Neuronal stem cell (in vitro differentiated cells): ENCODE measurements at regions not wholly inside any gene's neighbourhood (a gene's known extent, or its start where the extent isn't known, plus 50 kb on each side); places are given as distances from the start of the nearest gene placed in this dataset.

Experiments
- DNase-seq: peaks from one replicate; pipeline ENCODE4 v3.0.0-alpha.2; 2013; ENCODE audit warnings: low spot score
- H2AFZ ChIP-seq: one replicate; pipeline ENCODE4 v1.6.1; 2013; ENCODE audit warnings: mild to moderate bottlenecking, low read length, inconsistent platforms
- H2AK5ac ChIP-seq: 2 replicates; pipeline ENCODE4 v1.6.1; 2013; ENCODE audit warnings: low read depth, mild to moderate bottlenecking, inconsistent platforms, low read length, moderate library complexity, mixed read lengths
- H2BK120ac ChIP-seq: 2 replicates; pipeline ENCODE4 v1.6.1; 2013; ENCODE audit warnings: low read depth, mild to moderate bottlenecking, inconsistent platforms, low read length, moderate library complexity, mixed read lengths
- H2BK12ac ChIP-seq: one replicate; pipeline ENCODE4 v1.6.1; 2013; ENCODE audit warnings: low read length, inconsistent platforms
- H2BK15ac ChIP-seq: 2 replicates; pipeline ENCODE4 v1.6.1; 2013; ENCODE audit warnings: mild to moderate bottlenecking, low read length, inconsistent platforms, mixed read lengths
- H2BK5ac ChIP-seq: one replicate; pipeline ENCODE4 v1.6.1; 2013; ENCODE audit warnings: inconsistent platforms, mild to moderate bottlenecking, low read length, moderate library complexity
- H3K14ac ChIP-seq: one replicate; pipeline ENCODE4 v1.6.1; 2013; ENCODE audit warnings: low read length, inconsistent platforms
- H3K18ac ChIP-seq: 2 replicates; pipeline ENCODE4 v1.6.1; 2013; ENCODE audit warnings: low read length, inconsistent platforms
- H3K23ac ChIP-seq: 2 replicates; pipeline ENCODE4 v1.6.1; 2013; ENCODE audit warnings: low read depth, mild to moderate bottlenecking, mixed read lengths, low read length, inconsistent platforms; ENCODE audit not compliant: poor library complexity
- H3K27ac ChIP-seq: replicated peaks from 3 replicates; pipeline ENCODE4 v1.5.1; 2013; ENCODE audit warnings: low read length, inconsistent platforms
- H3K27me3 ChIP-seq, 3 experiments: 2 replicates each; pipeline ENCODE4 v1.6.1; 2013; ENCODE audit warnings: low read length in 3 of 3, mild to moderate bottlenecking in 2 of 3, inconsistent platforms in 1 of 3, low read depth in 1 of 3, mixed read lengths in 1 of 3, moderate library complexity in 1 of 3; ENCODE audit not compliant: control insufficient read depth in 3 of 3, insufficient read depth in 3 of 3
- H3K36me3 ChIP-seq, 2 donors: replicated peaks in 1 of 2; 2 replicates each; pipeline ENCODE4 v1.6.1; 2013; ENCODE audit warnings: low read length in 2 of 2; ENCODE audit not compliant: control insufficient read depth in 2 of 2, insufficient read depth in 2 of 2
- H3K4ac ChIP-seq: 2 replicates; pipeline ENCODE4 v1.6.1; 2013; ENCODE audit warnings: inconsistent platforms, mild to moderate bottlenecking, low read length, moderate library complexity
- H3K4me1 ChIP-seq, 2 donors: 1 replicate in 1 of 2; 2 replicates in 1 of 2; pipeline ENCODE4 v1.6.1; 2013; ENCODE audit warnings: low read length in 2 of 2, low read depth in 1 of 2; ENCODE audit not compliant: control insufficient read depth in 2 of 2, insufficient read depth in 1 of 2
- H3K4me2 ChIP-seq: one replicate; pipeline ENCODE4 v1.6.1; 2013; ENCODE audit warnings: mild to moderate bottlenecking, low read length, inconsistent platforms; ENCODE audit not compliant: insufficient read depth, poor library complexity, severe bottlenecking
- H3K4me3 ChIP-seq, 2 donors: 2 replicates each; pipeline ENCODE4 v1.5.1; 2013; ENCODE audit warnings: low read length in 2 of 2, mild to moderate bottlenecking in 2 of 2, inconsistent platforms in 1 of 2, moderate library complexity in 1 of 2
- H3K79me1 ChIP-seq: one replicate; pipeline ENCODE4 v1.6.1; 2013; ENCODE audit warnings: low read depth, mild to moderate bottlenecking, inconsistent platforms, low read length, moderate library complexity
- H3K9ac ChIP-seq: one replicate; pipeline ENCODE4 v1.6.1; 2013; ENCODE audit warnings: mild to moderate bottlenecking, low read depth, low read length, inconsistent platforms; ENCODE audit not compliant: poor library complexity
- H3K9me3 ChIP-seq, 2 donors: replicated peaks in 1 of 2; 2 replicates each; pipeline versions ENCODE3 to v1.6.1; 2013; ENCODE audit warnings: low read length in 2 of 2, mild to moderate bottlenecking in 2 of 2, inconsistent platforms in 1 of 2, low read depth in 1 of 2, mixed read lengths in 1 of 2, moderate library complexity in 1 of 2; ENCODE audit not compliant: control insufficient read depth in 2 of 2, insufficient read depth in 1 of 2
- H4K8ac ChIP-seq: one replicate; pipeline ENCODE4 v1.6.1; 2013; ENCODE audit warnings: low read depth, mild to moderate bottlenecking, inconsistent platforms, low read length, moderate library complexity
- H4K91ac ChIP-seq: one replicate; pipeline ENCODE4 v1.6.1; 2013; ENCODE audit warnings: low read length, low read depth, mild to moderate bottlenecking, inconsistent platforms; ENCODE audit not compliant: poor library complexity
- WGBS, 2 donors: extraction: QIAGEN DNeasy Blood & Tissue Kit; methylation state at CpG; one replicate each; pipeline ENCODE4 v1.1.7; 2013; ENCODE audit warnings: missing lambda C conversion rate in 2 of 2, mixed read lengths in 1 of 2; ENCODE audit not compliant: insufficient read length in 2 of 2, insufficient replicate concordance in 1 of 2; ENCODE audit errors: extremely low coverage in 2 of 2; 5-methylcytosine and 5-hydroxymethylcytosine counted together

GRCh38 chr15:63439536-63440264 is 58.1 kb upstream of the CA12 start:
- peaks cover 0 to 15% (median 0%) of the 10 kb centered on the region in 3 experiments for H3K27me3 ChIP-seq
- H3K9ac ChIP-seq = no peak overlapping the region
- WGBS, 2 donors = no CpG with 5 or more reads among the region's 7 CpGs

GRCh38 chr15:63440265-63440648 is 58.6 kb upstream of the CA12 start:
- peaks cover 13 to 16% of the 10 kb centered on the region in 2 donors for H3K4me1 ChIP-seq
- no peak overlapping the region for H3K18ac ChIP-seq
- H3K14ac ChIP-seq = no peak overlapping the region
- H3K9ac ChIP-seq = no peak overlapping the region
- H3K4me2 ChIP-seq = no peak overlapping the region
- no peak overlapping the region for H3K4ac ChIP-seq
- H2BK15ac ChIP-seq = no peak overlapping the region
- H3K27me3 ChIP-seq = peaks cover 0 to 20% (median 0%) of the 10 kb centered on the region in 3 experiments
- WGBS, 2 donors = no CpG with 5 or more reads among the region's 3 CpGs
- H3K4me3 ChIP-seq = no peak overlapping the region
- no peak overlapping the region for H2AFZ ChIP-seq
- H3K9me3 ChIP-seq = no peaks in the 10 kb centered on the region
- no peak overlapping the region for H4K91ac ChIP-seq
- H2BK5ac ChIP-seq = no peak overlapping the region
- no peak overlapping the region for H2AK5ac ChIP-seq
- no peaks in the 10 kb centered on the region for H3K36me3 ChIP-seq
- no peak overlapping the region for H2BK12ac ChIP-seq
- no peaks in the 10 kb centered on the region for H3K79me1 ChIP-seq
- no peak overlapping the region for H3K23ac ChIP-seq
- H3K27ac ChIP-seq = no peak overlapping the region
- DNase-seq = no peak
- no peak overlapping the region for H2BK120ac ChIP-seq
- no peak overlapping the region for H4K8ac ChIP-seq

More at GRCh38 chr15:63439536-63440264, 58.1 kb upstream of the CA12 start:
- Histone ChIP-seq H3K4me1 (peaks cover 13 to 18% of the 10 kb centered on the region in 2 donors), H2BK5ac (peak overlapping the region; percentile 16), H3K18ac (no peak overlapping the region), H2BK120ac (no peak overlapping the region), H3K4me2 (no peak overlapping the region), H3K4ac (no peak overlapping the region), H3K14ac (no peak overlapping the region), H3K79me1 (no peaks in the 10 kb centered on the region), H3K27ac (no peak overlapping the region), H3K4me3 (no peak overlapping the region), H2BK15ac (no peak overlapping the region), H3K9me3 (no peaks in the 10 kb centered on the region), H2AK5ac (peak overlapping the region; percentile 9), H3K23ac (no peak overlapping the region), H4K91ac (no peak overlapping the region), H2AFZ (peak overlapping the region; percentile 51), H4K8ac (no peak overlapping the region), H2BK12ac (no peak overlapping the region), H3K36me3 (no peaks in the 10 kb centered on the region)
- no peak for DNase-seq

- Histone ChIP-seq H3K9ac (no peak overlapping the region), H2AK5ac (no peak overlapping the region), H3K23ac (no peak overlapping the region), H3K14ac (no peak overlapping the region), H3K4me1 (peaks cover 13 to 14% of the 10 kb centered on the region in 2 donors), H3K27me3 (peaks cover 0 to 25% (median 0%) of the 10 kb centered on the region in 3 experiments), H4K8ac (no peak overlapping the region), H4K91ac (no peak overlapping the region), H3K36me3 (no peaks in the 10 kb centered on the region), H3K4me2 (no peak overlapping the region), H2BK120ac (no peak overlapping the region), H2BK12ac (no peak overlapping the region), H2BK5ac (no peak overlapping the region), H3K18ac (no peak overlapping the region), H3K4ac (no peak overlapping the region), H3K27ac (no peak overlapping the region), H2BK15ac (no peak overlapping the region), H3K79me1 (no peaks in the 10 kb centered on the region), H3K9me3 (no peaks in the 10 kb centered on the region), H2AFZ (no peak overlapping the region), H3K4me3 (no peak overlapping the region)
- DNase-seq = no peak
- WGBS, 2 donors = no CpG with 5 or more reads among the region's 6 CpGs
These were observed 59.1 kb upstream of the CA12 start for GRCh38 chr15:63440756-63441155.

- H3K4me3 ChIP-seq = no peak overlapping the region
- no peaks in the 10 kb centered on the region for H3K9me3 ChIP-seq
- no peak overlapping the region for H3K27ac ChIP-seq
- H2BK12ac ChIP-seq = no peak overlapping the region
- H3K36me3 ChIP-seq = no peaks in the 10 kb centered on the region
- no peak overlapping the region for H3K18ac ChIP-seq
- no peak overlapping the region for H3K4ac ChIP-seq
- H2BK5ac ChIP-seq = no peak overlapping the region
- H3K4me2 ChIP-seq = no peak overlapping the region
- no peak overlapping the region for H3K23ac ChIP-seq
- H3K14ac ChIP-seq = no peak overlapping the region
- H3K4me1 ChIP-seq = peaks cover 10 to 12% of the 10 kb centered on the region in 2 donors
- H3K9ac ChIP-seq = no peak overlapping the region
- WGBS, 2 donors = no CpG with 5 or more reads among the region's 2 CpGs
- H3K79me1 ChIP-seq = no peaks in the 10 kb centered on the region
- H2AFZ ChIP-seq = no peak overlapping the region
- H4K8ac ChIP-seq = no peak overlapping the region
- H3K27me3 ChIP-seq = peaks cover 0 to 30% (median 0%) of the 10 kb centered on the region in 3 experiments
- H2AK5ac ChIP-seq = no peak overlapping the region
- no peak overlapping the region for H2BK120ac ChIP-seq
- H4K91ac ChIP-seq = no peak overlapping the region
- DNase-seq = no peak
- H2BK15ac ChIP-seq = no peak overlapping the region
These were observed 59.6 kb upstream of the CA12 start for GRCh38 chr15:63441266-63441665.
